Breast epithelium (tissue), 3 donors: ENCODE measurements at regions not wholly inside any gene's neighbourhood (a gene's known extent, or its start where the extent isn't known, plus 50 kb on each side); places are given as distances from the start of the nearest gene placed in this dataset.

Source experiments
- CTCF ChIP-seq, 3 donors: fragments of 450-650 bp; IDR thresholded peaks; one replicate each; pipeline ENCODE4 v1.5.1; 2016 to 2017; ENCODE audit warnings: antibody characterized with exemption in 3 of 3, mild to moderate bottlenecking in 3 of 3, moderate library complexity in 3 of 3
- POLR2A ChIP-seq: fragments of 450-650 bp; IDR thresholded peaks from one replicate; pipeline ENCODE4 v1.6.1; 2016; ENCODE audit warnings: antibody characterized with exemption, mild to moderate bottlenecking, moderate library complexity
- POLR2AphosphoS5 ChIP-seq, 3 donors: sonication (generic); formaldehyde crosslinking; IDR thresholded peaks; one replicate each; pipeline ENCODE4 v1.6.1; 2017; ENCODE audit warnings: antibody characterized with exemption in 3 of 3

GRCh38 chr16:80048250-80048649 is 447.7 kb upstream of the MAF start:
- TF ChIP-seq CTCF (IDR thresholded peaks at IDR 0.05) (no peak), POLR2A (no peak), POLR2AphosphoS5 (IDR thresholded peaks at IDR 0.05) (no peak)
